Fibroblast of villous mesenchyme (primary cell): ENCODE measurements at regions not wholly inside any gene's neighbourhood (a gene's known extent, or its start where the extent isn't known, plus 50 kb on each side); places are given as distances from the start of the nearest gene placed in this dataset.

ENCODE experiments used
- DNase-seq: peaks from one replicate; pipeline ENCODE4 v3.0.0-alpha.2; 2010; ENCODE audit warnings: low read depth
- H3K4me3 ChIP-seq: 2 replicates; pipeline ENCODE4 v1.5.1; 2011; ENCODE audit warnings: low read depth, mild to moderate bottlenecking, low read length
- CTCF ChIP-seq: IDR thresholded peaks from 2 replicates; pipeline ENCODE4 v1.5.1; 2012; ENCODE audit warnings: low read depth, mild to moderate bottlenecking, low read length; ENCODE audit not compliant: insufficient read depth

- H3K4me3 ChIP-seq = no peak overlapping the region
- no peak for TF ChIP-seq CTCF
- DNase-seq = peak; percentile 97
These were observed 99.0 kb upstream of the SSTR1 start for GRCh38 chr14:38108681-38109080.

GRCh38 chr14:38110258-38110657, 97.4 kb upstream of the SSTR1 start:
- H3K4me3 ChIP-seq = no peak overlapping the region
- no peak for TF ChIP-seq CTCF
- no peak for DNase-seq

GRCh38 chr14:38111046-38111445, 96.7 kb upstream of the SSTR1 start:
- DNase-seq = no peak
- H3K4me3 ChIP-seq = no peak overlapping the region
- TF ChIP-seq CTCF = no peak

- TF ChIP-seq CTCF = no peak
- DNase-seq = no peak
- no peak overlapping the region for H3K4me3 ChIP-seq
These were observed 94.2 kb upstream of the SSTR1 start for GRCh38 chr14:38113546-38113945.

GRCh38 chr14:38116895-38117294, 90.8 kb upstream of the SSTR1 start:
- H3K4me3 ChIP-seq = no peak overlapping the region
- TF ChIP-seq CTCF = no peak
- peak; percentile 17 for DNase-seq

- no peak for DNase-seq
- H3K4me3 ChIP-seq = no peak overlapping the region
- no peak for TF ChIP-seq CTCF
These were observed 87.6 kb upstream of the SSTR1 start for GRCh38 chr14:38120109-38120508.

- TF ChIP-seq CTCF = no peak
- DNase-seq = peak; percentile 86
- no peak overlapping the region for H3K4me3 ChIP-seq
These were observed 86.2 kb upstream of the SSTR1 start for GRCh38 chr14:38121320-38122020.
